SK-N-DZ (cell line): ENCODE measurements at regions not wholly inside any gene's neighbourhood (a gene's known extent, or its start where the extent isn't known, plus 50 kb on each side); places are given as distances from the start of the nearest gene placed in this dataset.

ENCODE experiments used
- DNase-seq: peaks from one replicate; pipeline ENCODE4 v3.0.0-alpha.2; 2015; ENCODE audit warnings: low spot score

GRCh38 chrX:96311366-96311765 is 373.3 kb upstream of the DIAPH2 start:
- no peak for DNase-seq

GRCh38 chrX:96314985-96315384 is 369.7 kb upstream of the DIAPH2 start:
- DNase-seq, result no peak

GRCh38 chrX:96361844-96362243 is 322.8 kb upstream of the DIAPH2 start:
- no peak for DNase-seq

GRCh38 chrX:96372313-96373046 is 312.2 kb upstream of the DIAPH2 start:
- peak; percentile 10 for DNase-seq

GRCh38 chrX:96373047-96373355 is 311.6 kb upstream of the DIAPH2 start:
- DNase-seq, result no peak

- no peak for DNase-seq
These were observed 308.4 kb upstream of the DIAPH2 start for GRCh38 chrX:96376266-96376665.

GRCh38 chrX:96379951-96380350 is 304.7 kb upstream of the DIAPH2 start:
- no peak for DNase-seq

GRCh38 chrX:96382018-96382417 is 302.6 kb upstream of the DIAPH2 start:
- no peak for DNase-seq

GRCh38 chrX:96383428-96383827 is 301.2 kb upstream of the DIAPH2 start:
- DNase-seq, result no peak

- DNase-seq, result no peak
These were observed 298.3 kb upstream of the DIAPH2 start for GRCh38 chrX:96386325-96386724.

- DNase-seq, result no peak
These were observed 297.7 kb upstream of the DIAPH2 start for GRCh38 chrX:96386981-96387380.

GRCh38 chrX:96387801-96388200 is 296.8 kb upstream of the DIAPH2 start:
- DNase-seq, result no peak

- no peak for DNase-seq
These were observed 295.2 kb upstream of the DIAPH2 start for GRCh38 chrX:96389281-96390047.

GRCh38 chrX:96394598-96394997 is 290.0 kb upstream of the DIAPH2 start:
- peak; percentile 1 for DNase-seq

GRCh38 chrX:96403446-96403845 is 281.2 kb upstream of the DIAPH2 start:
- no peak for DNase-seq

- no peak for DNase-seq
These were observed 278.8 kb upstream of the DIAPH2 start for GRCh38 chrX:96405842-96406241.

- no peak for DNase-seq
These were observed 277.6 kb upstream of the DIAPH2 start for GRCh38 chrX:96407072-96407471.

GRCh38 chrX:96407501-96407900 is 277.1 kb upstream of the DIAPH2 start:
- DNase-seq, result no peak

- no peak for DNase-seq
These were observed 276.7 kb upstream of the DIAPH2 start for GRCh38 chrX:96407981-96408380.

GRCh38 chrX:96410927-96411326 is 273.7 kb upstream of the DIAPH2 start:
- DNase-seq, result no peak

- no peak for DNase-seq
These were observed 266.9 kb upstream of the DIAPH2 start for GRCh38 chrX:96417695-96418094.

GRCh38 chrX:96424007-96424406 is 260.6 kb upstream of the DIAPH2 start:
- DNase-seq, result no peak

- DNase-seq, result no peak
These were observed 259.4 kb upstream of the DIAPH2 start for GRCh38 chrX:96425200-96425599.
